Brain microvascular endothelial cell (primary cell): ENCODE measurements at regions not wholly inside any gene's neighbourhood (a gene's known extent, or its start where the extent isn't known, plus 50 kb on each side); places are given as distances from the start of the nearest gene placed in this dataset.

Experiments used
- DNase-seq: peaks from one replicate; pipeline ENCODE4 v3.0.0-alpha.2; 2020
- H3K27ac ChIP-seq: fragments of 250-450 bp; sonication (Bioruptor Pico); 2 replicates; pipeline ENCODE4 v1.5.1; 2020; ENCODE audit warnings: mild to moderate bottlenecking, moderate library complexity
- H3K27me3 ChIP-seq: fragments of 250-450 bp; sonication (Bioruptor Pico); replicated peaks from 2 replicates; pipeline ENCODE4 v1.5.1; 2020; ENCODE audit warnings: mild to moderate bottlenecking
- H3K36me3 ChIP-seq: fragments of 250-450 bp; sonication (Bioruptor Pico); replicated peaks from 2 replicates; pipeline ENCODE4 v1.5.1; 2020; ENCODE audit warnings: mild to moderate bottlenecking
- H3K4me3 ChIP-seq: 2 replicates; pipeline ENCODE4 v1.5.1; 2011; ENCODE audit warnings: low read depth, mild to moderate bottlenecking, control low read depth, low read length, moderate library complexity
- CTCF ChIP-seq: IDR thresholded peaks from 2 replicates; pipeline ENCODE4 v1.5.1; 2011; ENCODE audit warnings: low read depth, mild to moderate bottlenecking, moderate library complexity, low read length, control low read depth, inconsistent platforms; ENCODE audit errors: missing control alignments
- in situ Hi-C: cut with HindIII; loops from 2 replicates; pipeline ENCODE4 v1.10.0; 2017; ENCODE audit warnings: low sequenced_read_pairs, low pct_ligation_motif_present

DNA sequence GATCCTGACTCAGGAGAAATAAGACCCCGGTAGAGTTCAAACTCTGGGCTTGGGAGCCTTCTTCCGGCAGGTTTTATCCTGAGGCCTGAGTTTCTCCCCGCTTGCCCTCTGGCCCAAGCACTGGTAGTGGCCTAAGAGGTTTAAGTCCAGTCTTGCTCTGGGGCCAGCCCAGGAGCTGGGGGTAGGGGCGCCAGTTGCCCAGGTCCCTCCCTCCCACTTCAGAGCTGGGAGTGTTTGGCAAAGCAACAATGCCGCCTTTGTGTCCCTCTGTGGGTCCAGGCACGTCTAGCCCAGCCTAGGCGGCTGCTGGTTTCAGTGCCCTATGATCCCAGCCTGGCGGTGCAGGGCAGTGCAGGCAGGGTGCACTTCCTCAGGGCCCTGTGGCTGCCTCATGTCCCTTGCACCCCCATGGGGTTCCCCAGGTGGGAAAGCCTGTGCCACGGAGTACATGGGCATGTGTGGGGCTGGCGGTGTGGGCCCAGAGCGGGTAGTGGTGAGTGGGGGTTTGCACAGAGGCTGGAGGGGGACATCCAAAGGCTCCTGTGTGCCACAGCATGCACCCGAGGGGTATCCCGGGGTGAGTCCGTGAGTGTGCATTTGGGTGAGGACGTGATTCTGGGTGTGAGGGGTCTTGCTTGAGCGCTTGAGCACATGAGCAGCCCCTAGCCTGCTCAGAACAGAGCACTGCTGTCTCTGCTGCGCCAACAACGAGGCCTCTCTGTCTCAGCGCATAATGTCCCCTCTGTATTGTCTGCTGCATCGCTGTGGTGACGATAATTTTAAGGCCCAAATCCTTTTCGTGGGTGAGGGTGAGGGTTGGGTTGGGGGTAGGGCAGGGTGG lies 61.7 kb upstream of the PSD2 start:
- no peak overlapping the region for H3K4me3 ChIP-seq
- no peak for DNase-seq
- H3K27ac ChIP-seq = no peak overlapping the region
- no peaks in the 10 kb centered on the region for H3K36me3 ChIP-seq
- in situ Hi-C loops = no loop called here
- no peaks in the 10 kb centered on the region for H3K27me3 ChIP-seq
- no peak for TF ChIP-seq CTCF

- DNase-seq = no peak
- Histone ChIP-seq H3K4me3 (no peak overlapping the region), H3K36me3 (no peaks in the 10 kb centered on the region), H3K27me3 (no peaks in the 10 kb centered on the region), H3K27ac (no peak overlapping the region)
- in situ Hi-C loops = no loop called here
- no peak for TF ChIP-seq CTCF
Measured at GRCh38 chr5:139734539-139734916, 61.1 kb upstream of the PSD2 start.

- no peak for DNase-seq
- H3K4me3 ChIP-seq = no peak overlapping the region
- in situ Hi-C loops = no loop called here
- no peaks in the 10 kb centered on the region for H3K36me3 ChIP-seq
- no peaks in the 10 kb centered on the region for H3K27me3 ChIP-seq
- no peak for TF ChIP-seq CTCF
- H3K27ac ChIP-seq = no peak overlapping the region
Measured at GRCh38 chr5:139738193-139739149, 57.1 kb upstream of the PSD2 start.

DNA sequence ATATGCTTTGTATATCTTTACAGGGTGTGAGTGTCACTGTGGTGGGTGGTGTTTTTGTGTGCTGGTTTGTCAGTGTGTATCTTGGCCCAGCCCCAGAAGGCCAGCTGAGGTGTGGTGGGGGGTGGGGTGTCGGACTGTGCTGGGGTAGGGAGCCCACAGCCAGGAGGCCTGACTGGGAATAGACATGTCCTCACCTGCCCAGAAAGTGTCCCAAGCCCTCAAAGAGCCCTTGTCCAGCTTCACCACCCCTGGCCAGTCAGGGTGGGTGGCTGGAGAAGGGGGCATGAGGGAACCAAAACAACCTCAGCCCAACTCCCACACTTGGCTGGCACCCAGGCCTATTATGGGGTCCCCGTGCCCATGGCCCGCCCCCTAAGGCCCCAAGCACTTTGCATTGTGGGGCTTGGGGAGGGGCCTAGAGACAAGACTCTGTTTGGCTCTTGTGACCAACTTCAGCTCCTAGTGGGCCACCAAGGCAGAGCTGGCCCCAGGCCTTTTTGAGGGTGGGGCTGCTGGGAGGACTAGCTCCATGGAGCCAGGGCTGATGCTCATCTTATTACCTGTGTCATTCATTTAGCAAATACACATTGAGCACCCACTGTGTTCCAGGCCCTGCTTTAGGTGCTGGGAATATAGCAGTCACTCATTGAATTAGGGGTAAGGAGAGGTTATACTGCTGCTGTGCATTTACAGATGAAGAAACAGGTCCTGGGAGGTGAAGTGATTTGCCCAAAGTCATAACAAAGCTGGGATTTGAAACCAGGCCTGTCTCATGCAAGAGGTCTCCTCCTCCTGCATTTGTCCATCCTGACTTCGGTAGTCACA lies 56.2 kb upstream of the PSD2 start:
- no peaks in the 10 kb centered on the region for H3K27me3 ChIP-seq
- no peak overlapping the region for H3K4me3 ChIP-seq
- no peak overlapping the region for H3K27ac ChIP-seq
- H3K36me3 ChIP-seq = no peaks in the 10 kb centered on the region
- TF ChIP-seq CTCF = no peak
- DNase-seq = no peak
- in situ Hi-C loops = no loop called here

DNA sequence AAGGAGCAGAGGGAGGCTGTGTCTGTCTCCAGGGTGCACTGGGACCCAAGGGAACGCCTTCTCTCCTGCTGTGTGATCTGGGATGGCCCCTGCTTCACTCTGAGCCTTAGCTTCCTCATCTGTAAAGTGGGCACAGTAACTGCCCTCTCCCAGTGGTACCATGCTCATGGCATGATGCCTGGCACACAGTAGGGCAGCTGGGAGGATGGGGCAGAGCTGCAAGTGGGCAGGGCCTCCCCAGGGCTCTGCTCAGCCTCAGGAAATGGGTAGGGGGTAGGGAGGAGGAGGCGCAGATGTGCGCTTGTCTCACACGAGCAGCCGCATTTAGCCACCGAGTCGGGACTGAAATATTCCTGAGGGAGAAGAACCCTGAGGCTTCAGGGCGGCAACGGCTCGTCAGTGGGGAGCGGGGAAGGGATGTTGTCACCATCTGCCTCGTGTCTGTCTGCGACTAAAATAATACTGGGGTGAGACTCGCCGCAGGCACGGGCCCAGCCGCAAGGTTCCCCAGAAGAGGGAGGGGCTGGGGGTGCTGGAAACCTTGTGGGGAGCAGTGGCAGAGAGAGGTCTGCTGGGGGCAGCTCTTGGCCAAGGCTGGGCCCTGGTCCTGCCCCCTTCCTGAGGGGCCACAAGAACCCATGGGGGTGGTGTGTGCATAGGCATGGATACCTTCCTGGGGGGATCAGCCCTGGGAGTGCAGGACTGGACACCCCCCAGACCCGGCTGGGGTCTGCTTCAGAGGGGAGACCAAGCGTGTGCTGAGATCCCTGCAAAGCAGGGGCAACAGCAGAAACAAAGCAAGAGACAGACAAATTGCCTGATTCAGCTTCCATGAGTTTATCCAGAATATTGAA lies 55.2 kb upstream of the PSD2 start:
- H3K27me3 ChIP-seq = no peaks in the 10 kb centered on the region
- no peak overlapping the region for H3K4me3 ChIP-seq
- no peak overlapping the region for H3K27ac ChIP-seq
- no peak for TF ChIP-seq CTCF
- H3K36me3 ChIP-seq = no peaks in the 10 kb centered on the region
- DNase-seq = no peak
- in situ Hi-C loops = no loop called here
